Upper lobe of right lung (tissue), 1 donor: ENCODE measurements at regions not wholly inside any gene's neighbourhood (a gene's known extent, or its start where the extent isn't known, plus 50 kb on each side); places are given as distances from the start of the nearest gene placed in this dataset.

Source experiments
- ATAC-seq: fragments of 200-7000 bp; cut with Tn5 transposase; one replicate; pipeline ENCODE4 v1.9.1; 2020; ENCODE audit warnings: mild to moderate bottlenecking, moderate library complexity
- DNase-seq: peaks from one replicate; pipeline ENCODE4 v3.0.0-alpha.2; 2020
- H3K27ac ChIP-seq: fragments of 200-600 bp; one replicate; pipeline ENCODE4 v1.8.0; 2022
- H3K27me3 ChIP-seq: fragments of 200-600 bp; one replicate; pipeline ENCODE4 v1.8.0; 2022; ENCODE audit warnings: mild to moderate bottlenecking
- H3K36me3 ChIP-seq: fragments of 200-600 bp; one replicate; pipeline ENCODE4 v1.8.0; 2022
- H3K4me1 ChIP-seq: fragments of 200-600 bp; one replicate; pipeline ENCODE4 v1.8.0; 2022
- H3K4me3 ChIP-seq: fragments of 200-600 bp; one replicate; pipeline ENCODE4 v1.8.0; 2022; ENCODE audit warnings: mild to moderate bottlenecking
- H3K9me3 ChIP-seq: fragments of 200-600 bp; one replicate; pipeline ENCODE4 v1.8.0; 2022
- CTCF ChIP-seq: fragments of 200-600 bp; IDR thresholded peaks from one replicate; pipeline ENCODE4 v1.8.0; 2022; ENCODE audit warnings: antibody characterized with exemption
- intact Hi-C: fragments of 100-400 bp; cut with DNase I; formaldehyde crosslinking; loops from one replicate; pipeline ENCODE4 v1.11.0; 2022
- donor health status: DM: no; HTN: yes; CAD: no; lungs with severe emphysema.

- Histone ChIP-seq H3K27ac (no peak overlapping the region), H3K9me3 (no peaks in the 10 kb centered on the region), H3K4me1 (no peaks in the 10 kb centered on the region), H3K27me3 (no peaks in the 10 kb centered on the region), H3K4me3 (no peak overlapping the region), H3K36me3 (no peaks in the 10 kb centered on the region)
- ATAC-seq (no peak), DNase-seq (no peak)
- intact Hi-C loops, result no loop called here
- TF ChIP-seq CTCF, result no peak
These were observed 893.9 kb upstream of the MANEA start for GRCh38 chr6:94683409-94683808.

- H3K4me3 ChIP-seq, result no peak overlapping the region
These were observed 896.6 kb upstream of the MANEA start for GRCh38 chr6:94680669-94681212.

GRCh38 chr6:94673251-94673650, 904.1 kb upstream of the MANEA start:
- H3K4me3 ChIP-seq, result no peak overlapping the region
- ATAC-seq (no peak), DNase-seq (no peak)
- TF ChIP-seq CTCF, result no peak
- no peaks in the 10 kb centered on the region for H3K36me3 ChIP-seq
- intact Hi-C loops, result no loop called here
- no peaks in the 10 kb centered on the region for H3K4me1 ChIP-seq
- no peak overlapping the region for H3K27ac ChIP-seq
- H3K27me3 ChIP-seq, result no peaks in the 10 kb centered on the region
- no peaks in the 10 kb centered on the region for H3K9me3 ChIP-seq

More at GRCh38 chr6:94680669-94681212, 896.6 kb upstream of the MANEA start:
- no peaks in the 10 kb centered on the region for H3K9me3 ChIP-seq
- TF ChIP-seq CTCF, result no peak
- H3K36me3 ChIP-seq, result no peaks in the 10 kb centered on the region
- intact Hi-C loops, result no loop called here
- DNase-seq, result no peak
- H3K4me1 ChIP-seq, result no peaks in the 10 kb centered on the region
- ATAC-seq, result no peak
- no peak overlapping the region for H3K27ac ChIP-seq
- no peaks in the 10 kb centered on the region for H3K27me3 ChIP-seq

GRCh38 chr6:94670017-94670416, 907.3 kb upstream of the MANEA start:
- intact Hi-C loops, result no loop called here
- TF ChIP-seq CTCF, result no peak
- no peaks in the 10 kb centered on the region for H3K36me3 ChIP-seq
- ATAC-seq (no peak), DNase-seq (no peak)
- H3K9me3 ChIP-seq, result no peaks in the 10 kb centered on the region
- no peaks in the 10 kb centered on the region for H3K27me3 ChIP-seq
- no peak overlapping the region for H3K4me3 ChIP-seq
- no peaks in the 10 kb centered on the region for H3K4me1 ChIP-seq
- no peak overlapping the region for H3K27ac ChIP-seq

- TF ChIP-seq CTCF, result no peak
- H3K4me1 ChIP-seq, result no peaks in the 10 kb centered on the region
- H3K27me3 ChIP-seq, result no peaks in the 10 kb centered on the region
- no peak for DNase-seq
- intact Hi-C loops, result no loop called here
- H3K27ac ChIP-seq, result no peak overlapping the region
- H3K9me3 ChIP-seq, result no peaks in the 10 kb centered on the region
- no peak for ATAC-seq
- H3K36me3 ChIP-seq, result no peaks in the 10 kb centered on the region
- no peak overlapping the region for H3K4me3 ChIP-seq
These were observed 908.5 kb upstream of the MANEA start for GRCh38 chr6:94668876-94669275.

GRCh38 chr6:94658929-94659328, 918.4 kb upstream of the MANEA start:
- no peak overlapping the region for H3K27ac ChIP-seq
- ATAC-seq, result no peak
- TF ChIP-seq CTCF, result no peak
- DNase-seq, result no peak
- H3K36me3 ChIP-seq, result no peaks in the 10 kb centered on the region
- H3K4me3 ChIP-seq, result no peak overlapping the region
- H3K4me1 ChIP-seq, result no peaks in the 10 kb centered on the region
- H3K27me3 ChIP-seq, result no peaks in the 10 kb centered on the region
- intact Hi-C loops, result no loop called here
- peaks cover 5% of the 10 kb centered on the region for H3K9me3 ChIP-seq
